H1 (cell line): ENCODE measurements at regions not wholly inside any gene's neighbourhood (a gene's known extent, or its start where the extent isn't known, plus 50 kb on each side); places are given as distances from the start of the nearest gene placed in this dataset.

Source experiments
- CTCF ChIA-PET: fragments of 300-600 bp; sonication (Branson Sonifier 250); formaldehyde crosslinking; loops from one replicate; lab custom pipeline; 2021; ENCODE audit not compliant: partially characterized antibody; lab: Charles Lee
- POLR2A ChIA-PET: fragments of 300-600 bp; sonication (Branson Sonifier 250); formaldehyde crosslinking; loops from one replicate; lab custom pipeline; 2021; ENCODE audit warnings: inconsistent platforms; ENCODE audit not compliant: partially characterized antibody; lab: Charles Lee
- DNase-seq, 2 experiments: peaks; one replicate each; pipeline versions ENCODE4 v3.0.0 to v3.0.0-alpha.2; 2010 to 2022; ENCODE audit warnings: low spot score in 2 of 2, low read depth in 1 of 2, mixed read lengths in 1 of 2
- FAIRE-seq: peaks from 2 replicates; lab custom pipeline; 2011; peaks lifted over from hg19 to GRCh38; lab: Jason Lieb, UNC
- H2AFZ ChIP-seq: 2 replicates; pipeline ENCODE4 v1.8.1; 2012; ENCODE audit warnings: low read length, inconsistent platforms
- H2AK5ac ChIP-seq: 2 replicates; pipeline ENCODE4 v1.6.1; 2013; ENCODE audit warnings: low read depth, low read length
- H2BK120ac ChIP-seq: replicated peaks from 2 replicates; pipeline ENCODE3; 2013; ENCODE audit warnings: low read depth, low read length, inconsistent platforms
- H2BK12ac ChIP-seq: 2 replicates; pipeline ENCODE4 v1.6.1; 2013; ENCODE audit warnings: low read depth, low read length
- H2BK15ac ChIP-seq: 2 replicates; pipeline ENCODE4 v1.6.1; 2013; ENCODE audit warnings: low read length
- H2BK20ac ChIP-seq: 2 replicates; pipeline ENCODE4 v1.6.1; 2013; ENCODE audit warnings: low read length
- H2BK5ac ChIP-seq: 2 replicates; pipeline ENCODE4 v1.6.1; 2013; ENCODE audit warnings: low read depth, low read length
- H3K14ac ChIP-seq: 2 replicates; pipeline ENCODE4 v1.6.1; 2013; ENCODE audit warnings: inconsistent platforms; ENCODE audit not compliant: insufficient read length
- H3K18ac ChIP-seq: 2 replicates; pipeline ENCODE4 v1.6.1; 2013; ENCODE audit warnings: low read length; ENCODE audit errors: extremely low read depth
- H3K23ac ChIP-seq: 2 replicates; pipeline ENCODE4 v1.6.1; 2013; ENCODE audit warnings: inconsistent platforms; ENCODE audit not compliant: insufficient read length
- H3K23me2 ChIP-seq: 2 replicates; pipeline ENCODE4 v1.6.1; 2013; ENCODE audit warnings: low read depth, low read length
- H3K27ac ChIP-seq: 2 replicates; pipeline ENCODE4 v1.6.1; 2011; ENCODE audit warnings: low read depth, low read length, inconsistent platforms
- H3K27me3 ChIP-seq, 4 experiments: replicated peaks in 1 of 4; 1 replicate in 1 of 4; 2 replicates in 3 of 4; pipeline versions ENCODE4 v1.6.1 to v1.8.1; 2011 to 2013; ENCODE audit warnings: low read length in 3 of 4, mild to moderate bottlenecking in 3 of 4, inconsistent platforms in 2 of 4, mixed read lengths in 2 of 4, moderate library complexity in 1 of 4; ENCODE audit not compliant: control insufficient read depth in 3 of 4, insufficient read depth in 3 of 4; ENCODE audit errors: extremely low read depth in 1 of 4
- H3K36me3 ChIP-seq, 4 experiments: 2 replicates each; pipeline versions ENCODE4 v1.6.1 to v1.8.1; 2011 to 2013; ENCODE audit warnings: mild to moderate bottlenecking in 4 of 4, low read length in 3 of 4, moderate library complexity in 2 of 4, control low read depth in 1 of 4, inconsistent platforms in 1 of 4; ENCODE audit not compliant: insufficient read depth in 4 of 4, control insufficient read depth in 2 of 4
- H3K4ac ChIP-seq: replicated peaks from 2 replicates; pipeline ENCODE3; 2013; ENCODE audit warnings: low read length, low read depth, mixed read lengths, inconsistent platforms; ENCODE audit not compliant: insufficient read length
- H3K4me1 ChIP-seq, 4 experiments: replicated peaks in 1 of 4; 1 replicate in 1 of 4; 2 replicates in 3 of 4; pipeline versions ENCODE4 v1.6.1 to v1.8.1; 2011 to 2013; ENCODE audit warnings: low read length in 3 of 4, inconsistent platforms in 2 of 4, mixed read lengths in 1 of 4; ENCODE audit not compliant: insufficient read depth in 4 of 4, control insufficient read depth in 3 of 4
- H3K4me2 ChIP-seq, 2 experiments: 2 replicates each; pipeline versions ENCODE4 v1.6.1 to v1.8.1; 2011 to 2013; ENCODE audit warnings: low read depth in 2 of 2, low read length in 2 of 2, control low read depth in 1 of 2, inconsistent platforms in 1 of 2, mild to moderate bottlenecking in 1 of 2; ENCODE audit not compliant: insufficient read depth in 1 of 2
- H3K4me3 ChIP-seq, 4 experiments: fragments of 200-600, 300-600 bp in 1 of 4; sonication (generic), shearing (Covaris generic), sonication (Bioruptor Twin) in 1 of 4; 2 replicates each; pipeline versions ENCODE4 v1.5.1 to v1.8.1; 2011 to 2016; ENCODE audit warnings: low read length in 4 of 4, low read depth in 3 of 4, control low read depth in 2 of 4, inconsistent platforms in 2 of 4, mild to moderate bottlenecking in 2 of 4, mixed read lengths in 1 of 4, moderate library complexity in 1 of 4; ENCODE audit not compliant: insufficient read depth in 2 of 4; ENCODE audit errors: extremely low read depth in 1 of 4
- H3K56ac ChIP-seq: replicated peaks from 2 replicates; pipeline ENCODE3; 2013; ENCODE audit warnings: low read depth, mild to moderate bottlenecking, mixed read lengths, low read length, inconsistent platforms; ENCODE audit not compliant: insufficient read length
- H3K79me1 ChIP-seq: 2 replicates; pipeline ENCODE4 v1.6.1; 2013; ENCODE audit warnings: low read depth, low read length, control low read depth
- H3K79me2 ChIP-seq, 2 experiments: 2 replicates each; pipeline versions ENCODE4 v1.6.1 to v1.8.1; 2012 to 2013; ENCODE audit warnings: low read length in 2 of 2, mild to moderate bottlenecking in 2 of 2, inconsistent platforms in 1 of 2; ENCODE audit not compliant: insufficient read depth in 2 of 2, control insufficient read depth in 1 of 2
- H3K9ac ChIP-seq, 4 experiments: replicated peaks in 1 of 4; 1 replicate in 1 of 4; 2 replicates in 3 of 4; pipeline versions ENCODE4 v1.6.1 to v1.8.1; 2011 to 2013; ENCODE audit warnings: low read depth in 3 of 4, low read length in 3 of 4, control low read depth in 2 of 4, mild to moderate bottlenecking in 2 of 4, moderate library complexity in 2 of 4, inconsistent platforms in 1 of 4; ENCODE audit errors: extremely low read depth in 1 of 4
- H3K9me3 ChIP-seq, 2 experiments: 2 replicates each; pipeline versions ENCODE4 v1.6.1 to v1.8.1; 2012 to 2013; ENCODE audit warnings: mild to moderate bottlenecking in 2 of 2, moderate library complexity in 2 of 2, control low read depth in 1 of 2, inconsistent platforms in 1 of 2, low read depth in 1 of 2, low read length in 1 of 2, mixed read lengths in 1 of 2; ENCODE audit not compliant: insufficient read depth in 2 of 2
- H4K20me1 ChIP-seq, 2 experiments: replicated peaks in 1 of 2; 2 replicates each; pipeline versions ENCODE3 to v1.8.1; 2011 to 2013; ENCODE audit warnings: inconsistent platforms in 2 of 2, low read length in 2 of 2, mild to moderate bottlenecking in 1 of 2; ENCODE audit not compliant: insufficient read depth in 2 of 2, control insufficient read depth in 1 of 2
- H4K5ac ChIP-seq: 2 replicates; pipeline ENCODE4 v1.6.1; 2013; ENCODE audit warnings: low read length, low read depth, mixed read lengths, inconsistent platforms; ENCODE audit not compliant: insufficient read length
- H4K8ac ChIP-seq: 2 replicates; pipeline ENCODE4 v1.8.0; 2013; ENCODE audit warnings: mild to moderate bottlenecking, moderate library complexity, low read length, inconsistent platforms; ENCODE audit not compliant: insufficient read depth; ENCODE audit errors: extremely low read depth
- H4K91ac ChIP-seq: replicated peaks from 2 replicates; pipeline ENCODE3; 2013; ENCODE audit warnings: low read length, mixed read lengths, inconsistent platforms; ENCODE audit not compliant: insufficient read length
- ASH2L ChIP-seq: fragments of 200-600, 300-600 bp; sonication (generic); IDR thresholded peaks from one replicate; pipeline ENCODE4 v1.7.1; 2017; ENCODE audit warnings: low read length
- BACH1 ChIP-seq: IDR thresholded peaks from 2 replicates; pipeline ENCODE4 v1.6.1; 2012; ENCODE audit warnings: low read length, improper control_type of control experiment
- BCL11A ChIP-seq, 2 experiments: IDR thresholded peaks; one replicate each; pipeline ENCODE4 v1.6.1; 2011; ENCODE audit warnings: low read depth in 2 of 2, low read length in 2 of 2, mild to moderate bottlenecking in 2 of 2
- EZH2 ChIP-seq: fragments of 200-600 bp; sonication (generic); IDR thresholded peaks from 2 replicates; pipeline ENCODE4 v1.7.1; 2012; ENCODE audit warnings: low read depth, mild to moderate bottlenecking, moderate library complexity, low read length, inconsistent platforms; ENCODE audit not compliant: severe bottlenecking
- GABPA ChIP-seq: IDR thresholded peaks from 2 replicates; pipeline ENCODE4 v1.6.1; 2011; ENCODE audit warnings: mild to moderate bottlenecking, low read length, moderate library complexity, borderline replicate concordance; ENCODE audit not compliant: insufficient read depth
- KDM1A ChIP-seq: fragments of 200-600, 300-600 bp; sonication (generic); IDR thresholded peaks from 2 replicates; pipeline ENCODE4 v1.7.1; 2016; ENCODE audit warnings: mild to moderate bottlenecking, low read length, borderline replicate concordance
- RAD21 ChIP-seq, 2 experiments: IDR thresholded peaks in 1 of 2; conservative IDR thresholded peaks in 1 of 2; 2 replicates each; pipeline ENCODE4 v1.6.1; 2011; ENCODE audit warnings: low read depth in 2 of 2, low read length in 2 of 2, improper control_type of control experiment in 1 of 2, inconsistent platforms in 1 of 2, mild to moderate bottlenecking in 1 of 2, moderate library complexity in 1 of 2
- RBBP5 ChIP-seq: IDR thresholded peaks from 2 replicates; pipeline ENCODE4 v1.7.1; 2012; ENCODE audit warnings: low read depth, mild to moderate bottlenecking, inconsistent platforms, low read length, moderate library complexity, borderline replicate concordance
- RXRA ChIP-seq: IDR thresholded peaks from 2 replicates; pipeline ENCODE4 v1.6.1; 2011; ENCODE audit warnings: low read depth, mild to moderate bottlenecking, low read length, moderate library complexity; ENCODE audit not compliant: insufficient read depth
- SP1 ChIP-seq: IDR thresholded peaks from 2 replicates; pipeline ENCODE4 v1.6.1; 2011; ENCODE audit warnings: low read depth, low read length
- ZNF274 ChIP-seq: IDR thresholded peaks from 2 replicates; pipeline ENCODE4 v1.7.0; 2012; ENCODE audit warnings: low read length, borderline replicate concordance; ENCODE audit errors: extremely low read depth
- whole genome bisulfite sequencing, 2 experiments: shearing (Covaris generic) in 1 of 2; methylation state at CpG; one replicate each; pipeline versions ENCODE4 v1.1.6 to v1.1.7; 2013 to 2015; ENCODE audit warnings: low lambda C conversion rate in 2 of 2, mixed read lengths in 2 of 2, inconsistent platforms in 1 of 2, low coverage in 1 of 2, missing lambda C conversion rate in 1 of 2; ENCODE audit not compliant: insufficient replicate concordance in 2 of 2, insufficient coverage in 1 of 2, insufficient read length in 1 of 2; ENCODE audit errors: extremely low coverage in 1 of 2, missing lambda C conversion rate in 1 of 2; 5-methylcytosine and 5-hydroxymethylcytosine counted together
- TF ChIP-seq, protein P1 (sequence below): IDR thresholded peaks from 2 replicates; pipeline ENCODE4 v1.6.1; 2012; ENCODE audit warnings: inconsistent platforms
- TF ChIP-seq, protein P2 (sequence below): IDR thresholded peaks from 2 replicates; pipeline ENCODE4 v1.6.1; 2011; ENCODE audit warnings: low read length, improper control_type of control experiment

DNA sequence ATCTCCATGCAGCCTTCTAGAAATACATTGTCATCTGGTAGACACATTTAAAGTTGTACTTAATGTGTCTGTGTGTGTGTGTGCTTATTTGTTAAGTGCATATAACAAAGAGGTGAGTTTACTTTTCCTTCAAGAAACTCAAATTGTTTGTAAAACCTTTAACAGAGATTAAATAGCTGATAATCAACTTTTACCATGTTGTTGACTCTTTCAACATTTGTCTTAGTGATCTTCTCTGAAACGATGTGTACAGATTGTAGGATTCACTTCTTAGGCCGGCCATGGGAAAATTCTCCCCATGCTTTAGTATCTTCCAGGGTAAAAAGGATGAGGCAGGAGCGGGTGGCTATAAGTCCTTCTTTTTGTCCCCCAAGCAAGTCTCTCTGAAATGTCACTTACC, 292.9 kb upstream of the MAF start:
- Histone ChIP-seq H3K9me3 (no peaks in the 10 kb centered on the region), H4K5ac (no peak overlapping the region), H3K56ac (no peak overlapping the region), H2BK5ac (no peak overlapping the region), H3K9ac (no peak overlapping the region), H2BK12ac (no peak overlapping the region), H3K79me2 (no peaks in the 10 kb centered on the region), H3K4me3 (no peak overlapping the region), H2BK15ac (no peak overlapping the region), H3K23me2 (no peaks in the 10 kb centered on the region), H4K91ac (no peak overlapping the region), H3K27me3 (no peaks in the 10 kb centered on the region), H4K20me1 (no peaks in the 10 kb centered on the region), H3K4me1 (no peaks in the 10 kb centered on the region), H3K18ac (no peak overlapping the region), H3K23ac (no peak overlapping the region), H2AFZ (no peak overlapping the region), H4K8ac (no peak overlapping the region), H2BK20ac (no peak overlapping the region), H3K4me2 (no peak overlapping the region), H3K27ac (no peak overlapping the region), H2BK120ac (no peak overlapping the region), H3K4ac (no peak overlapping the region), H3K14ac (no peak overlapping the region), H2AK5ac (no peak overlapping the region), H3K79me1 (no peaks in the 10 kb centered on the region), H3K36me3 (no peaks in the 10 kb centered on the region)
- 98% methylated on average over 3 of the region's 3 CpGs; no CpG with 5 or more reads in 1 of the 2 experiments for WGBS, 2 experiments
- ChIA-PET POLR2A (no interaction called here), CTCF (no interaction called here)
- FAIRE-seq (no peak), DNase-seq (no peak)
- TF ChIP-seq RAD21 (IDR thresholded peaks at IDR 0.05 in 1 of 2, conservative IDR thresholded peaks at IDR 0.05 in 1 of 2; ENCODE audit: low read depth in 2 of 2, low read length in 2 of 2) (no peak), RBBP5 (no peak), KDM1A (no peak), ZNF274 (no peak), EZH2 (no peak), BACH1 (no peak), BCL11A (IDR thresholded peaks at IDR 0.05; ENCODE audit: low read depth in 2 of 2, low read length in 2 of 2) (no peak), GABPA (no peak), ASH2L (no peak), RXRA (no peak), SP1 (no peak)
- TF ChIP-seq, protein P1, sequence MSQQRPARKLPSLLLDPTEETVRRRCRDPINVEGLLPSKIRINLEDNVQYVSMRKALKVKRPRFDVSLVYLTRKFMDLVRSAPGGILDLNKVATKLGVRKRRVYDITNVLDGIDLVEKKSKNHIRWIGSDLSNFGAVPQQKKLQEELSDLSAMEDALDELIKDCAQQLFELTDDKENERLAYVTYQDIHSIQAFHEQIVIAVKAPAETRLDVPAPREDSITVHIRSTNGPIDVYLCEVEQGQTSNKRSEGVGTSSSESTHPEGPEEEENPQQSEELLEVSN: no peak
- TF ChIP-seq, protein P2, sequence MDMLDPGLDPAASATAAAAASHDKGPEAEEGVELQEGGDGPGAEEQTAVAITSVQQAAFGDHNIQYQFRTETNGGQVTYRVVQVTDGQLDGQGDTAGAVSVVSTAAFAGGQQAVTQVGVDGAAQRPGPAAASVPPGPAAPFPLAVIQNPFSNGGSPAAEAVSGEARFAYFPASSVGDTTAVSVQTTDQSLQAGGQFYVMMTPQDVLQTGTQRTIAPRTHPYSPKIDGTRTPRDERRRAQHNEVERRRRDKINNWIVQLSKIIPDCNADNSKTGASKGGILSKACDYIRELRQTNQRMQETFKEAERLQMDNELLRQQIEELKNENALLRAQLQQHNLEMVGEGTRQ: no peak
